Dermis microvascular lymphatic vessel endothelial cell (primary cell): ENCODE measurements at regions not wholly inside any gene's neighbourhood (a gene's known extent, or its start where the extent isn't known, plus 50 kb on each side); places are given as distances from the start of the nearest gene placed in this dataset.

ENCODE experiments used
- DNase-seq, 2 donors: peaks; one replicate each; pipeline versions ENCODE4 v3.0.0 to v3.0.0-alpha.2; 2010; ENCODE audit warnings: low read depth in 2 of 2

DNA sequence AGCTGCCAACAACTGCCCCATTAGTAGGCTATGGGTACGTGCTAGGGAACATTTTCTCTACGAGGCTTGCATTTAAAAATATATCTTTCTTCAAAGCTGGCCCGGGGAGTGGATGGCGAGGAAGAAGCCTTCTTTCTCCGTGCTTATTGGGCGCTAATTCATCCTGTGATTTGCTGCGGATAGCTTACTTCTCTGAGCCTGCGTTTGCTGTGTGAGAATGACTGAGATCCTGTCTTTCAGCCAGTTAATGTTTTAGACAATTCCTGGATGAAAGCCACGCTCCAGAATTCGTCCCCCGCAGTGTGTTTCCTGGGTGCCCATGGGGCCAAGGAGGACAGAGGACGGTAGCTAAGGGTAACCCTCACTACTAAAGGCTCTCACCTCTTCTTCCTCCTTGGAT, 57.8 kb upstream of the TARBP1 start:
- DNase-seq: no peak

DNA sequence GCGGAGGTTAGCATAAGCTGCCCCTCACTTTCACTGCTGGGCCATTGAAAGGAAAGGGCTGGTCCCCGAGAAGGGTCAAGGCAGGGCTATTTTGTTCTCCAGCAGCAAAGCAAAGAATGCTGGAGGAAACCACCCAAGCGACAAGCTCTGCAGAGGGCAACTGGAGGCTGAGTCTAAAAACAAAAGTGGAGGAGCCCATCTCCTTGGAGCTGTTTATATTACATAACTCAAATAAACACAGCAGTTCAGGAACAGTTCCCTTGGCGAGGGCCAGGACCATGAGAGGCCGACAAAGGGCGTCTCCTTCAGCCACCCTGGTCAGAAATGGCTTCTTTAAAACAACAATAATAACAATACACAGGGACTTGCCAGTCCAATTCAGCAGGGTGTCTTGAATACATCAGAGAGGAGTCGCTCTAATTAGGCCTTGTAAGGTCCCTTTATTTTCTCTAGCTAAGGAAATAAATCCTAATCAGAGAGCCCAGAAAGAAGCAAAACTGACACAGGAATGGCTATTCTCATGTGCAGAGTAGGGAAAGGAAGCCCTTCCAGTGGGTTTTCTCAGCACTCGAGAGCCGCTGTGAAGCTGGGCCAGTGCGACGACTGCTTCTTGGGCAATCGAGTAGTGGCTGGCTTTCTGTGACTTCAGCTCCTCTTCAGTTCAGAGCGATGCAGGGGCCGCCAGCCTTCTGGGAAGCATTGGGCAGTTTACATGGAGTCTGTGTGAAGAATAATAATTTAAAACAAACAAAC, 57.0 kb upstream of the TARBP1 start:
- peak in 1 of 2 donors; percentile 60 for DNase-seq

DNA sequence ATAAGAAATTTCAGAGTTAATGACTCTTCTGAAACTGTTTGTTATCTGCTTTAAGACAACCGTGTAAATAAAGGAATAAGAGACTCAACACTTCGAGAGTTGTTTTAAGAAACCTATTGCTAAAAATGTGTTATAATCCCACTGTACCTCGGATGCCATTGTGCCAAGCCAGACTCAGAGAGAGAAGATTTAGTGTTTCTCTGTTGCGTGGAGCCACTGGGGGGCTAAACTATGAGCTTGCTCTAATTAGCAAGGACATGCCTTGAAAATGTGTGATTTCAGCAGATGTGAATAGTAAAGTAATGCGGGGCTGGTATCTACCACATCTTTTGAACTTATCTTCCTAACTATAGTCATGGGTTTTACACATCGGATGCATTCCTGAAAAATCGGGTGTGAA, 56.2 kb upstream of the TARBP1 start:
- no peak for DNase-seq

DNA sequence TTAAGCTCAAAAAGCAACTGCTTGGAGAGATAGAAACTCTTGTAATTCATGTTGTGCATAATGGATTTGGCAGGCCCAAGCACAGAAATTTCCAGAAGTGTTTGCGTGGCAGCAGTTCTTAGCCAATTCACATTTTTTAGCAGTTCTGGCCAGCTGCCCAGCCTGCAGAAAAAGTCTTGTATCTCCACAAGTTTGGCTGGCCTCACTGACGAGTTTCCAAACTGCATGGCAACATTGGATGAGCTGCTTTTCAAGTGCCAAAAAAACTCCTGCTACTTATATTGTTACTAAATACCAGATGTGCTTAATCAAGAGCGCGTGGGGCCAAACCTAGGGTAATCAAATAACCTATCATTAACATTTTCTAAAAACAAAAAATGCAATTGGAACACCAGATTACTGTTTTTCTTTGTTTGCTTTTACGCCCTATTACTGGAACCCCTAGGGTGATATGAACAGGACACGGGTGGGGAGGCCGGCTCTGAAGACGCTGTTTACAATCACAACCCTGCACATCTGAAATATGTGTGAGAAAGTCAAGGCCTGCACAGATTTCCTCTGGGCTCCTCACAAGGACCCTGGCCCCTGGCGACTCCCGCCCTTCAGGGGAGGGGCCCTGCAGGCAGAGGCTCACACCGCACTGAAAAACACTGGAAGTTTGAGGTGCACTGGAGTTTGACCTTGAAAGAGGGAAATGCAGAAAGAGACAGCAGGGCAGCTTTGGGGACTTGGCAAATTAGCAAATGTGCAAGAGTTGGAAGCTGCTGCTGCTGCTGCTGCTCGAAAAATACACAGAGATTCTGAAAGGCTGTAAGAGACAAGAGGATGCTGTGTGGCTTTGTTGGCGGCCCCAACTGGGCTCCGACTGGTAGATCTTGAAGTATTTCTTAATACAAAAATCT, 55.2 kb upstream of the TARBP1 start:
- DNase-seq: peak; percentile 76 to 86

DNA sequence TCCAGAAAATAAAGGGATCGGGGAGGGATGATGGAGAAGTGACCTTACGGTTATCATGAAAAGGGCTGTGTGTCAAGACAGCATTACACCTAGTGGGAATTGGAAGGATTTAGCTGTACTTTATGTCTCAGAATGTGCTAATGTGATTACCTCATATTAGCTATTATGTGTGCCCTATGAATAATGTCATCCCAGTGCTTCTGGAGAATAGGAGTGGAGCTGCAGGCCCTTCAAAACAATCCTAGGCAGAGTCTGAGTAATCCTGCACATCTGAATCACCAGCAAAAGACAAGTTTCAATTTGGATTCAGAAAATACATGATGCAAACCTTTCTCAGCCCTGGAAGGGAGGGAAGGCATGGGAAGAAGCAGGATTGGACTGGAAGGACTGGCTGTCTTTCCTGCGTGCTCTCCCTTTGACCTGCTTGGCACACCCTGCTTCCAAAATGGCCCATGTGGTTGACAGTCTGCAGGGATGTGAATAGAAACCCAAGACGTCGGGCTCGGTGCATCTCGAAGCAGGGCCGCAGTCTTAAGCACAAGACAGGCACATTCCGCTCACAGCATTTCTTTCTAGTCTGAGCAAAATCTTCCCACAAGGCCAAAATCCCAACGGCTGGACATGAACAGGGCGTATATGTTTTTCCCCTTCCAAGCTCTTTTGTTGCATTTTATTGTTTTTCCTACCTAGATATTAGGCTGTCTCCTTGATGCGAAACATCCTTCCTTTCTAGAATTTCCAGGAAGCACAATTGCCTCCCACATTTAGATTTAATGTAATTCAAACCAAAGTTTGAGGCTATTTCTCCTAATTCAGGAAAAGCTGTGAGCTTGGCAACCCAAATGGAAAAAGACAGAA, 54.3 kb upstream of the TARBP1 start:
- DNase-seq: peak in 1 of 2 donors; percentile 37

DNA sequence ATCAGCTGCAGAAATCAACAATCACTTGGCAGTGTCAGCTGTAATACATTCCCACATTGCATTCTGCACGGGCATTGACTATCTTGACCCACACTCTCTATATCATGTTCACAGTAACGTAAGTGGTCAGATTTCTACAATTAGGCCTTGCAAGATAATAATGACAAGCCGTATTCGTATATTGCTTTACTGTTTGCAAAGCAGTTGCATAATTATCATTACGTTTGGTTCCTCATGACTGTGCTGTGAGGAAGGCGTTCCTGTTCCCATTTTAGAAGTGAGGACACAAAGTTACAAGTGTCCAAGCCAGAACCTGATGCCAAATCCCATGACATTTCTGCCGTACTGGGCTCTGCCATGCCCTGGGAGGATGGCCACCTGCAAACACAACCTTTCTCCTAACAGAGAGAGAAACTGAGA, 53.5 kb upstream of the TARBP1 start:
- DNase-seq: no peak

DNA sequence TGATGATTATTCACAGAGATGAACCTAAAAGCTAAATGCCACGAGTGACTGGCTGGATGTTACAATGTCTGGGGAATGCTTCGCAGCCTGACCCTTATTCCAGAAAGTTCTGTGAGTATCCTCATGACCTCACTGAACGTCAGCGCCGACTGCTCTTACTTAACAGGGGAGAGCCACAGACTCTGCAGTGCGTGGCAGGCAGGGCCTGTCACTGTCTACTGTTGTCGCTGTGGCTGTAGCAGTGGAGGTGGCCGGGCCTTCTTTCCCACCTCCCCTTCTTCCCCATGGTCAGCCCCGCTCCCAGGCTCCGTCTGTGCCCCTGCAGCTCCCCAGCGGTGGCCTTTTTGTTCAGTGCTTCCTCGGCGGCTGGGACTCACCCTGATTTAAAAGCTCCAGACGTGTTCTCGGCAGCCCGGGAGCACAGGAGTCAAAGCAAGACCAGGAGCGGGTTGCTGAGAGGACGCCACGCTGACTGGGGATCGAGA, 52.2 kb upstream of the TARBP1 start:
- no peak for DNase-seq

DNA sequence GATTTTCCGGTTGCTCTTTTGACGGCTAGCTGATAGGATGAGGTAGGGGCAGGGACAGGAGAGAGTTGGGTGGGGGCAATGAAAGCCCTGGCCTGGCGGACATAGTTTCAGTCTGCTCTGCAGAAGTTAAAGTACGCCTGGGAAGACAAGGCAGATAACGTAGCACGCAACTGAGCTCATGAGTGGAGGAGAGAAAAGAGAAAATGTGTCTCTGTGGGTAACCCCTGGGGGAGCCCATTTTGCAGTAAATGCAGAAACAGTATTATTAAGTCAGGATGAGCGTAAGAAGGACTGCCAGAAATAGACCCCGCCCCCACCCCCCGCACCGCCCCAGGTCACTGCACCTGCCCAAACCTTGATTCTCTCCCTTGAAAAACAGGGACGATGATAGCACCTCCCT, 51.7 kb upstream of the TARBP1 start:
- DNase-seq: no peak

DNA sequence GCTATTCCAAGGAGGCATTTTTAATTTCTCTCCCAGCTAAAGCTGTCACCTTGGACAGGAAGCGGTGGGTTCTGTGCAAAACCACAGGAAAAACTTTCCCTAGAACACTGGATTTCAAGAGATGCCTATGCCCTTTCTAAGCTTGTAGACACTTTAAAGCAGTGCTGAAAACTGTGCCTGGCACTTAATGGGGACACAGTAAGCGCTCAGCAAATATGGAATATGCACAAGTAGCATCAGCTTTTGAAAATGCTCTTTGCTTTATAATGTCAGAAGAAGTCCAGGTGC, 50.9 kb upstream of the TARBP1 start:
- no peak for DNase-seq

DNA sequence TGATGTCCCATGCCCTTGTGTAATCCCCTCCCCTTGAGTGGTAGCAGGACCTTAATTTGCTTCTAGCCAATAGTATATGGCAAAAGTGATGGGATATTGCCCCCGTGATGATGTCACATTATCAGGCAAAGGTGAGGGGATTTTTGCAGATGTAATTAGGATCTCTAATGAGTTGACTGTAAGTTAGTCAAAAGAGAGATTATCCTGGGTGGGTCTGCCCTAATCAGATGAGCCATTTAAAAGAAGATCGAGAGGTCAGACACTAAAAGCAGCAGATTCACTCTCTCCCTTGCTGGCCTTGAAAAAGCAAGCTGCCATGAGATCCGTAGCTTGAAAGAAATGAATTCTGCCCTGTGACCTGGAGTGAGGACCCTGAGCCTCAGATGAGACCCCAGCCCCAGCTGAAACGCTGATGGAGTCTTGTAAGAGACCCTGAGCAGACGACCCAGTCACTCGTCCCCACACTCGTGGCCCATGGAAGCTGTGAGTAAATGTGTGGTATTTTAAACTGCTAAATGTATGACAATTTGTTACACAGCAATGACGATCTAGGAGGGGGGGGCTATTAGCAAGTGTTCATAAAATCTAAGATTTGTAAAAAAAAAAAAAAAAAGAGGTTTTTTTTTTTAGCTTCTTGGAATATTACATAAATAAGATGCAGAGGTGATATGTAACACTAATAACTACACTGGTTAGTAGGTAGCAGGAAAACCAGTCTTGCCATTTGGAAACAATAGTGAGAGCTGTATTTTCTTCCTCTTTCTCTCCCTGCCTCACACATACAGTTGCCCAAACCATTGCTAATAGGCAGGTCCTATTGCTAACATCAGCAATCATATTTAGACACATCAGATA, 50.3 kb upstream of the TARBP1 start:
- DNase-seq: no peak
